ENCODE measurements at regions not wholly inside any gene's neighbourhood (a gene's known extent, or its start where the extent isn't known, plus 50 kb on each side); places are given as distances from the start of the nearest gene placed in this dataset.

DNA sequence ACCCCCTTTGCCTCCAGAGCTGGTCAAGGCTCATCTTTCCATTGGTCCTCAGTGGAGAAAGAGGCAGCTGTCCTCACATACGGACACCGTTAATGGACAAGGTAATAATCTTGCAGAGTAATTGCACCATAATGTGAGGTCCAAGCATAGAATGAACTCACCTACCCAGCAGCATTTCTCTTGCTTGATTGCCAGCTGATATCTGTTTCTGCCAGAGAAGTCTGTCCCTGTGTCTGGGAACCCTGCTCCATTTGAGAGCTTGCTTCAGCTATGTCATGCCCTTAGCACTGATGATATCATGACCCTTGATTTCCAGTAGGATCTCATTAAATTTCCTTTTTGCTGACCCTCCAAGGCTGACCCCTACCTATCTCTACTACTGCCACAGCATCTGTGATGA is 154.6 kb downstream of the PIK3R1 start:
- TF ChIP-seq POLR2AphosphoS5 (IDR thresholded peaks at IDR 0.05; ENCODE audit: low read depth, low read length), result no peak
- TF ChIP-seq TAF1 (IDR thresholded peaks at IDR 0.05; ENCODE audit: borderline replicate concordance, low read depth, low read length), result no peak

Data from GM12892 (cell line).